ENCODE measurements at regions not wholly inside any gene's neighbourhood (a gene's known extent, or its start where the extent isn't known, plus 50 kb on each side); places are given as distances from the start of the nearest gene placed in this dataset.
"Not testable (repeated sequence)": the region's sequence is repeated elsewhere in the genome, so short reads cannot be mapped to it uniquely, and the experiment has no call there.

GRCh38 chr7:130950054-130950453 lies 216.0 kb upstream of the KLF14 start:
- no peak for DNase-seq

DNA sequence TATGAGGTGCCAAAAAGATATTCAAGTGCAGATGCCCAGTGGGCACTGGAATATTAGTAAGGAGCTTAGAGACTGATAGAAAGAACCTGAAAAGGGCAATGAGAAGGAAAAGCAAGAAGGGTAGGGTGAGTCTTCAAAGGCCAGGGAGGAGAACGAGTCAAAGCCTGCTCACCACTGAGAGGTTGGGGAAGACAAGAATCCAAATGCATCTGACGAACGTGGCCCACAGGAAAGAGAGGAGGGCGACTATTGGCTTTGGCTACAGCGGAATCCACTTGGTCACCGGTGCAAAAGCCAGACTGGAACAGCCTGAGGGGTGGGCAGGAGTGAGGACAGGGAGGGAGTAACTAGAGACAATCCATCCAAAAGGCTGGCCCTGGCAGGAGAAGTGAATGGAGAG lies 216.7 kb upstream of the KLF14 start:
- no peak for DNase-seq

DNA sequence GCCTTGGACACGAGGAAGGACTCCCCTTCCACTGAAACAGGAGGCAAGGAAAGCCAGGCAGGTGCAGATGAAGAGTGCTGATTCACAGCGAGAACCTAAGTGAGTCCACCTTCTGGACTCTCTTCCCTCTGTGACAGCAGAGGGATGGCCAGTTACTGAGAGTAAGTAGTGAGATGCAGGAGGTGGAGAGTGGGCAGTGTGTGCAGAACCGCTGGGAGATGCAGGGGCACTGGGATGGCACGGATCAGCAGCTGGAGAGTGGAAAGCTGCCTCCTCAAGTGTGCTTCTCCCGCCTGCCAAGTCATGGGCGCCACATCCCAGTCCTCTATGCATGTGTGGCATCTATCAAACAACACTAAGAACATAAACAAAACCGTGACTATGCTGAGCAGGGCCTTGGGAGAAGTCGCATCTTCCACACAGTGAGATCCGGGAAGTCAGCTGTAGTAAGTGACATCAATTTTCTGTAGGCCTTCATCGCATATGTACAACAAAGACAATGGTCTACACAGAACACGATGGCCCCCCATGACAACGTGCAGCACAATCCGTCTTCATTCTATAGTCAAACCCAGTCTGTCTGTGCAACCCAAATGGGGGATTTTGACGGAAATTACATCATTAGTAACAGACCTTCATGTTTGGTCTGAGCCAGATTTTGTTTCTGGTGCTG lies 217.4 kb upstream of the KLF14 start:
- DNase-seq: no peak

DNA sequence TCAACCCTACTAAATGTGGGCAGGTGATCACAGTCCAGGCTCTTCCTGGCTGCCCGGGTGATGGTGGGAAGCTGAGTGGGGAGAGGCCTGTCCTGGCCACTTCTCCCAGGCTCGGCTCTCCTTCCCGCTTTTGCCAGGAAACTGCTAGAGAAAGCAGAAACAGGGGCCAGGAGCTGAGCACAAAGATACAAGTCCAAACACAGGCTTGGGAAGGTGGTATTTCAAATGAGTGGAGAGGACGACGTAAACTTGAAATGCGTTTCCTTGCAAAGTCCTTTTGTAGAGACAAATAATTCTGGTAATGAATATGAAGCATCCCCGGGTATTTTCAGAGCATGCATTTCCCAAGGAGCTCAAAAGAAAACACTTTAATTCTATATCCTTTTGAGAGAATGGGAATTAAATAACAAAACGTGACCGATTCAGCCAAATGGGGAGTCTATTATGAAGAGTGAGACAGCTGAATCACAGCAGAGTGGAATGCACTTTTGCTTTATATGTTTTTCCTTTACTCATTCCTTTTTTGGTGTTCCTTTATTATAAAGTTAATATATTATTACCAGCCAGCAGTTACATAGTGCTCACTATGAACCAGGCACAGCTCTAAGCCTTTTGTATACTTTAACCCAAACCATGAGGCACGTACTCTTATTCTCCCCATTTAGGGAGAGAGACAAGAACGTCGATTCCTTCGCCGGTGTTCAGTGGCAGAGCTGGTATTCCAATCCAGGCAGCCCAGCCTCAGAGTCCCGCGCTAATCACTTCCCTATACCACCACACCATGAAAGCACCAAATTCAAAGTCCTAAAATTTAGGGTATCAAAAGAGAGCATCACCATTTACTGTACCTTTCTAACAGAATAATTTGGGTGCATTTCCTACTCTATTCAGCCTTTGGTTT lies 218.2 kb upstream of the KLF14 start:
- DNase-seq: no peak

DNA sequence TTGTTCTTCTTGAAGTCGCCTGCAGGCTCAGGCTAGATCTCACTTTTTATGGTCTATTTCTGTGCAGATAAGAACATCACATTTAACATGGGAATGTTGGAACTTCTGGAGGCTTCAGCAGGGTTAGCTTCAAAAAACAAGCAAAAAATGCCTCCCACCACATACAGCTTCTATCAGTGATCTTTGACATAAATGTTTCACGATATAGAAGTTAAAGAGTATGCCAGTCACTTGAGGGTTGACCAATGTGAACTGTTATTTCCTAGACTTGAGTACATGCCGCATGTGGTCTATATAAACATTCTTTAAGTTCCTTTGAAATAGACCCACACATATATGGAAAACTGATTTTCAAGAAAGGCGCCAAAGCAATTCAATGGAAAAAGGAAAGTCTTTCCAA lies 219.2 kb upstream of the KLF14 start:
- no peak for DNase-seq

- DNase-seq: no peak
Observed at GRCh38 chr7:130954918-130955564, 221.0 kb upstream of the KLF14 start.

- no peak for DNase-seq
Observed at GRCh38 chr7:130955565-130955919, 221.5 kb upstream of the KLF14 start.

GRCh38 chr7:130956417-130957136 lies 222.6 kb upstream of the KLF14 start:
- peak; percentile 13 for DNase-seq

DNA sequence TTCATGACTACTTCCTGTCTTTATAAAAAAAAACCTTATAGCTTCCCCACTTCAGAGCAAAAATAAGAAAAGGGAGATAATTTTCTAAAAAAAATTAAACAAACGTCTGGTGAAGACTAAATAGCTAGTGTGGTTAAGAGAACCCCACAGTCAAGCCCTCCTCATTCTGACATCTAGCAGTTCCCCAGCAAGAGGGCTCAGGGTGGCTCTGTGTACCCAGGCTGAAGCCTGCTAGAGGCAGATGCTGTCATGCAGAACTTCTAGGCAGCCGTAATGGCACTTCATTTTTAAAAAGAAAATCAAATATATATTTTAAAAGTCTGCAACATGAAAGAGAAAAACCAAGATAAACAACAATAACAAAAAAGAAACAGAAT lies 223.1 kb upstream of the KLF14 start:
- no peak for DNase-seq

DNA sequence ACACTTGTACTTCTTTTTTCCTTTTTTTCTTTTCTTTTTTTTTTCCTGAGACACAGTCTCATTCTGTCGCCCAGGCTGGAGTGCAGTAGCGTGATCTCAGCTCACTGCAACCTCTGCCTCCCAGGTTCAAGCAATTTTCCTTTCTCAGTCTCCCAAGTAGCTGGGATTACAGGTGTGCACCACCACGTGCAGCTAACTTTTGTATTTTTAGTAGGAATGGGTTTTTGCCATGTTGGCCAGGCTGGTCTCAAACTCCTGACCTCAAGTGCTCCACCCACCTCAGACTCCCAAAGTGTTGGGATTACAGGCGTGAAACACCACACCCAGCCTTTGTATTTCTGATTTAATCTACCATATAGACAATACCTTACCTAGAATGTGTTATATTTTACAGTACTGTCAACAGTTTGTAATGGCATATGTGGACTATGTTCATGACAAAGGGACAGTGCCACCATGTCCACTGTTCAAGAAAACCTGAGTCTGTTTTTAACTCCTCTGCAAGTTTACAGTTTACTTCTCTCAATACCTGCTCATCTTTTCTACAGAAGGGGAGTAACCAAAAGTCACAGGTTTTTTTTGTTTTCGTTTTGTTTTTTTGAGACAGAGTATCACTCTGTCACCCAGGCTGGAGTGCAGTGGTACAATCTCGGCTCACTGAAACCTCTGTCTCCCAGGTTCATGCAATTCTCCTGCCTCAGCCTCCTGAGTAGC lies 223.9 kb upstream of the KLF14 start:
- DNase-seq: not testable (repeated sequence)

DNA sequence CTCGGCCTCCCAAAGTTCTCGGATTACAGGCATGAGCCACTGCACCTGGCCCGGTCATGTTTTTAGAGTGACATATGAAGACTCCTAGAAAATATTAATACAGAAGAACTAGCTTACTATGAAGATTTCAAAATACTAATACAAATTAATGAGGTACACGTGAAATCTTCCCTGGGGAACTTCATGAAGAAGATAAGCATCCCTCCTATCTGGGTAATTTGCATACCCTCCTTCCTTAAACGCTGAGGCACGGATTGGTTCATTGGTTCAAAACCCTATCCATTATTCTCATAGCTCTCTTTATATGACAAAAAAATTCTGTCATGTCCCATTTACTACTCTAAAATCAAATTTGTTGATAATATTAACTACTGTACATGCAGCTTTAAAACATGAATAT lies 224.8 kb upstream of the KLF14 start:
- DNase-seq: no peak

GRCh38 chr7:130959743-130960207 lies 225.8 kb upstream of the KLF14 start:
- DNase-seq: peak; percentile 20

GRCh38 chr7:130960208-130960988 lies 226.4 kb upstream of the KLF14 start:
- peak; percentile 61 for DNase-seq

DNA sequence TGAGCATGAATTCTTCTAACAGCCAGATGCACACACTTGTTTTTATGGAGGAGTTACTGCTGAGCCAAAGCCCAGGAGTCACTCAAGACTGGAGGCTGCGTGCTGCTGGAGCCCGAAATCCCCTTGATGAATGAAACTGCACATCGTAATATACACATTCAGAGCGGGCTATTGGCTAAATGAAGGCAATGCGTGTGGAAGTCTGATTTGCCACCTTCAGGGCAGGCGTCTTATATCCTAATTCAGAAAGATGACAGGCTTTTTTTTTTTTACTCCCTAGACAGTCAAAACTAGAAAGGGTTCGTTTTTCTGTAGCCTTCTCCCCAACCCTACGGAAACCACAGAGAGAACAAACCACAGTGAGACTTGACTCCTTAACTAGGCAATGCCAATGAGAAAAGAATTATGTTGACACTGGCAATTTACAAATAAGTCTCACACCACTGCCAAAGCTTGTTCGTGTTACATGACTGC lies 227.2 kb upstream of the KLF14 start:
- no peak for DNase-seq

- no peak for DNase-seq
Observed at GRCh38 chr7:130962109-130962508, 228.1 kb upstream of the KLF14 start.

DNA sequence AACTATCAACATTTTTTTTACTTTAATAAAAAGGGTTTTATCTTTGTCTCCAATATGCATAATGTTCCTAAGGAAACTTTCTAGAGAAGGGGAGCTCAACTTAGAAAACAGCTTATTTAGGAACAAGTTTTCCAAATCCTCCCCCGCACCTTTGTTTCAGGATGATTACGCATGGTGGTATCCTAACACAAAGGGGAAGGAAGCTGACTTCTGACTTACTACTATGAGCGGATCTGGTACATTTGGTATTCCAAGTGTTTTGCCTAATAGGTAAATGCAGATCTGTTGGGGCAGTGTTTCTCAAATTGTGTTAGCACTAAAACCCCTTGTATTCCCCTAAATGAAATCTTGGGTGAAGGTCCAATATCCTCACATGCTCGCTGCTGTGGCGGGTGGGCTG lies 229.3 kb upstream of the KLF14 start:
- no peak for DNase-seq

DNA sequence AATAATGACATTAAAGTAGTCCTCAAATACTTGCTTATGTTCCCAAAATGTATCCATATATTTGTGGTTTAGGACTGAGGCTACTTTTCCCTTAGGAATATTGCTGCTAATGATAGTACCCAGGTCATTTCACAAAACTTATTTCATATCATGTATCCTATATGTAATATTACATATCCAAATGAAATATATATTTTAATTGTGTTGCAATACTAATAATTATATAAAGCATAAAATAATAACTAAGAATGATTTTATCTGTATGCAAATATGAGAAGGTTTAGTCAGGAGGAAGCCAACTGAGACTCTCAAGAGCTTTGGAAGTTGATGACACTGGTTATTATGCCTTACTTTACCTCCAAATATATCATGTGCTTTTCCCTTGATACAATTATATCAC lies 231.5 kb upstream of the KLF14 start:
- DNase-seq: no peak

- DNase-seq: no peak
Observed at GRCh38 chr7:130966246-130967009, 232.4 kb upstream of the KLF14 start.

GRCh38 chr7:130970196-130970595 lies 236.2 kb upstream of the KLF14 start:
- DNase-seq: no peak

GRCh38 chr7:130970696-130971095 lies 236.7 kb upstream of the KLF14 start:
- DNase-seq: no peak

GRCh38 chr7:130971297-130971696 lies 237.3 kb upstream of the KLF14 start:
- DNase-seq: no peak

All from kidney glomerular epithelial cell (primary cell).